HCEC 1CT (cell line): ENCODE measurements at regions not wholly inside any gene's neighbourhood (a gene's known extent, or its start where the extent isn't known, plus 50 kb on each side); places are given as distances from the start of the nearest gene placed in this dataset.

ENCODE experiments used
- DNase-seq: peaks from one replicate; pipeline ENCODE4 v3.0.0-alpha.2; 2017

- no peak for DNase-seq
Measured at GRCh38 chr6:16974704-16975359, 127.0 kb upstream of the STMND1 start.

- DNase-seq = no peak
Measured at GRCh38 chr6:16974387-16974673, 127.5 kb upstream of the STMND1 start.

GRCh38 chr6:16973545-16974386 is 128.1 kb upstream of the STMND1 start:
- no peak for DNase-seq

- no peak for DNase-seq
Measured at GRCh38 chr6:16973051-16973450, 128.8 kb upstream of the STMND1 start.

DNA sequence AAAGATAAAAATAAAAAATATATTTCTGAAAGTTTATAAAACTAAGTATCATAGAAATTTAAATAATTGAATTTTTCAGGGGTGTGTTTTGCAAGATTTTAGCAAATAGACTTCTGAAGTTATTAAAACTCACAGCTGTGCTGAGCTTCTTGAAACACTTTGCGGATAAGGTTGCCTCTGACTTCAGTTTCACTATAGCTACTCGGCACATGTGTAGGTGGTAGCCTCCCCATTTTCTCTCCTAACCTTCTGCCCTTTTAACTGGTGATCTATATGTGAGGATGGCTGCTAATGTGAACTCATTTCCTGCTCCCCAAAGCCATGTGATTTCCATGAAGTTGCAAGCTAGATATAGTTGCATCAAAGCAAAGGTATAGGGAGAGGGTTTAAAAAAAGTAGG is 129.3 kb upstream of the STMND1 start:
- DNase-seq = no peak

- no peak for DNase-seq
Measured at GRCh38 chr6:16969699-16970655, 131.9 kb upstream of the STMND1 start.

GRCh38 chr6:16968101-16968500 is 133.7 kb upstream of the STMND1 start:
- DNase-seq = no peak

- no peak for DNase-seq
Measured at GRCh38 chr6:16967470-16967817, 134.4 kb upstream of the STMND1 start.

- no peak for DNase-seq
Measured at GRCh38 chr6:16966791-16967469, 134.9 kb upstream of the STMND1 start.

DNA sequence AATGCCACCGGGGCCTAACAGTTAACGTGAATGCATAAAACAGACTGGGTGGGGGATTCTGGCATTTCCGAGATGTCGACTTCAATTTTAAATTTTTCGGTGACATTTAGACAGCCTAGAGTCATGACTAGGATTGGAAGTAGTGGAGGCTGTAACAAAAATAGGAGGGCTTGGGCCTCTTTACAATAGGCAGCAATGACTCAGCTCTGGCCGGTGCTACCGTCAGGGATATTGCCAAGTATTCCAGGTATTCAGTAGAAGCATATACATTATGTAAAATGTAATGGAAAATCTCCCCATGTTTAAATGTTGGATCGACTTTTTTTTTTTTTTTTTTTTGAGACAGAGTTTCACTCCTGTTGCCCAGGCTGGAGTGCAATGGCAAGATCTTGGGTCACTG is 136.2 kb upstream of the STMND1 start:
- no peak for DNase-seq

DNA sequence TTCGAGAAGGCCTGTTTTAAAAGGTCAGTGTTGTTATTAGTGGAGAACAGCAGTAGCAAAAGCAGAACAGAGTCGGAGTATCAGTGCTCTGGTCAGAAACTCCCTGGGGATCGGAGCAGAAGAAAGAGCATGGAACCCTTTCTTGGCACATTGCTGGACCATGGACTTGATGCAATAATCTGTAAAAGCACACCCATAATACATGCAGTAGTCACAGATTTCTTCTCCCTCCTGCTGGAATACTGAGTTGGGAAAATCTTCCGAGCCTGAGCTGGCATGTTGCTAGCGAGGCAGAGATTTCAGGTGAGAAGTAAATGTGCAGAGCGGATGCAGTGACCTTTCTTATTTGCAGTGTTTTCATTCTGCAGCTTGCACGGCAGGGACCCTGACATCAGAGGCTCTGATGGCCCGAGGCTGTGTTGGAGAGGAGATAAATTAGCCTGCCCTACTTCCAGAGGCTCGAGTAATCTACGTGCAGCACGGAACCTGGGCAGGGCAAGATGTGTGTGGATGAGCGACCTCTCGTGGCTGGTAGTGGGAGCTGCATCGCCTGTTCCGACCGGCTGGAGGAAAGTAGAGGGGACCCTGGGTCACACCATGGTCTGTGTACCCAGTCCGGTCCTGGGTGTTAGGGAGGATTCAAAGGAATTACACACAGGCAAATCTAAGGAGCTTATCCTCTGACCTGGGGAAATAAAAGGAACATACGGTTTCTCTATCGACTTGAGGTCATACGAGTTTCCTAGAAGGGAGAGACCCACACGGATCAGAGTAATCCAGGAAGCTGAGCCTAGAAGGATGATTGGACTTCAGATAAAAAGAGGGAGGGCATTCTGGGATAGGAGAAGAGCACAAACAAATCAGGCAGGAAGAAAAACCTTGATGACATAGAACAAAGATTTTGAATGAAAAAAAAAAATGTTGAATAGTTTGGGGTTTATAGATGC is 137.0 kb upstream of the STMND1 start:
- DNase-seq = peak; percentile 53

- DNase-seq = peak; percentile 36
Measured at GRCh38 chr6:16961577-16961976, 140.3 kb upstream of the STMND1 start.

DNA sequence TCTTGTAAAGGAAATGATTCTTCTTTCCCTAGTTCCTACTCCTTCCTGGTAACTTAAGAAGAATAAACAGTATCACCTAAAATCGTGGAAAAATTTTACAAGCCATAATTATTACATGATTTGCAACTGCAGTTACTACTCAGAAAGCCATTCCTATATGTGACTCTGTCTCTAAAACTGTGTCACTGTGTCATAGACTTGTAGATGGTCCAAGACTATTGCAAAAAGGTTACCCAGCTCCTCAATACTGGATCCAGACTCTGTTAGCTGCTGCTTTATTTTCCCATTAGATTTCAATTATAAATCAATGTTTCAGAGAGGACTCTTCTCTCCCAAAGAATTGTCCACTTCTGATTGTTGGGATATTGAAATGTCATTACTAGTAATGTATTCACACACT is 142.1 kb upstream of the STMND1 start:
- DNase-seq = no peak

DNA sequence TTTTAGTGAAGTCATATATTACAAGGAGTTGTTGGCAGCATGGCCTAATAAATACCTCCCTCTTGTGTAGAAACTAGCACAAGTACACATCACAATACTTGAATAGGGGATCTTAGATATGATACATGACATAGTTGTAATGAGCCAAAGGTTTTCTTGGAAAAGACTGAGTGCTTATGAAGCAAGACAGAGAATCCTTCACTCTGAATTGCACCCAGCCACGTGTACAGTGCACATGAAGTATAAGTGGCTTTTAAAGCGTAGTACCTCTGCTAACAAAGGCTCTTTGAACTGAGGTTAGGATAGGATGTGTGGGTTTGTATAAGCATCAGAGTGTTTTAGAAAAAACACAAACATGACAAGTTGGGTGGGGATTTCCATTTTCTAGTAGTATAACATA is 145.5 kb upstream of the STMND1 start:
- no peak for DNase-seq

GRCh38 chr6:16955899-16956298 is 146.0 kb upstream of the STMND1 start:
- no peak for DNase-seq

DNA sequence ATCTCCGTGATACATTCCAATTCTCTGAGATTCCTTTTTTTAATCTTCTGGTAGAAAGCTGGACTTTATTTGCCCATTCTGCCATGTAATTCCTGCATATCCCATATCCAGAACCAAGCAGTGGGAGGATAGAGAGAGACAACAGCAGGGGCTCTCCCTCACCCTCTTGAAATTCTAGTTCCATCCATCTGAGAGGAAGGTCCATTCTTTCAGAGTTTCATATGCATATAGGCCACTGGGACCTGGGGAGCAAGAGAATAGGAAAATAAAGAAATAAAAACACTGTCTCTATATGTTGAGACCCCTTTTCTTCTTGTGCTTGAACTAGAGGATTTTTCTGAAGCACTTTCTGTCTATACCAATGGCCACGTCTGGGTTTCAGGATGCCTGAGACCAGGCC is 147.9 kb upstream of the STMND1 start:
- DNase-seq = no peak

DNA sequence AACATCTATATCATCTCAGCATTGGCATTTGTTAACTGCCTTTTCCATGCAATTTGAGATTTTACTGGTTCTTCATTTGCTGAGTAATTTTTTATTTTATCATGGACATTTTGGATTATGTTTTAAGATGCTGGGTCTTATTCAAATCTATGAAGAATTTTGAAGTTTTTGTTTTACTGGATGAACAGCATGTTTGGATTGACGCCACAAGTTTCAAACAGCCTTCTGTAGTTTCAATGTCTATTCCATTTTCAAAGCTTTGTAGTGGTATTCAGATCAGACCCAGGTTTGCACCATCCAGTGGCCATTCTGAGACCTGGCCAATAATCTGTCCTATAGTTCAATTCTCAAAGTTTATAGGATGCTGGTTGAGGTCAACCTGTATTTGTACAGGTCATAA is 148.4 kb upstream of the STMND1 start:
- DNase-seq = no peak

GRCh38 chr6:16950825-16951495 is 150.9 kb upstream of the STMND1 start:
- DNase-seq = no peak

- DNase-seq = no peak
Measured at GRCh38 chr6:16950302-16950701, 151.5 kb upstream of the STMND1 start.

GRCh38 chr6:16949716-16950115 is 152.1 kb upstream of the STMND1 start:
- DNase-seq = no peak

DNA sequence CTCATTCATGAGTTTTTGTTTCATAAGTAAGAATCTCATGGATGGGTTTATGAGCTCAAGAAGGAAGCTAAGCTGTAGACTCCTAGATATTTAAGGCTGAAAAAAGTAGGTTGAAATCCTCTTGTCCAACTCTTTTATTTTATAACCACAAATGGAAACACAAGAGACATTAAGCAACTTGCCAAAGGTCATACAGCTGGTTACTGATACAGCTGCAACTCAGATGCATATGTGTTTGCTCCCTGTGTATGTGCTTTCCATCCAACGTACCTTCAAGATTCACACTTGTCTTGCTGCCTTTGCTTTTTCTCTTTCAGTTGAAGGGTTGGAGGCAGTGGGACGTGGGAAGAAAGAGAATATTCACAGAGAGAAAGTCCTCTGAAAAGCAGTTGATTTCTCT is 153.5 kb upstream of the STMND1 start:
- no peak for DNase-seq
